ENCODE measurements at regions not wholly inside any gene's neighbourhood (a gene's known extent, or its start where the extent isn't known, plus 50 kb on each side); places are given as distances from the start of the nearest gene placed in this dataset.
A peak's percentile ranks its signal among the peaks of the same experiment; 100 is the strongest.

- TF ChIP-seq, protein P1, sequence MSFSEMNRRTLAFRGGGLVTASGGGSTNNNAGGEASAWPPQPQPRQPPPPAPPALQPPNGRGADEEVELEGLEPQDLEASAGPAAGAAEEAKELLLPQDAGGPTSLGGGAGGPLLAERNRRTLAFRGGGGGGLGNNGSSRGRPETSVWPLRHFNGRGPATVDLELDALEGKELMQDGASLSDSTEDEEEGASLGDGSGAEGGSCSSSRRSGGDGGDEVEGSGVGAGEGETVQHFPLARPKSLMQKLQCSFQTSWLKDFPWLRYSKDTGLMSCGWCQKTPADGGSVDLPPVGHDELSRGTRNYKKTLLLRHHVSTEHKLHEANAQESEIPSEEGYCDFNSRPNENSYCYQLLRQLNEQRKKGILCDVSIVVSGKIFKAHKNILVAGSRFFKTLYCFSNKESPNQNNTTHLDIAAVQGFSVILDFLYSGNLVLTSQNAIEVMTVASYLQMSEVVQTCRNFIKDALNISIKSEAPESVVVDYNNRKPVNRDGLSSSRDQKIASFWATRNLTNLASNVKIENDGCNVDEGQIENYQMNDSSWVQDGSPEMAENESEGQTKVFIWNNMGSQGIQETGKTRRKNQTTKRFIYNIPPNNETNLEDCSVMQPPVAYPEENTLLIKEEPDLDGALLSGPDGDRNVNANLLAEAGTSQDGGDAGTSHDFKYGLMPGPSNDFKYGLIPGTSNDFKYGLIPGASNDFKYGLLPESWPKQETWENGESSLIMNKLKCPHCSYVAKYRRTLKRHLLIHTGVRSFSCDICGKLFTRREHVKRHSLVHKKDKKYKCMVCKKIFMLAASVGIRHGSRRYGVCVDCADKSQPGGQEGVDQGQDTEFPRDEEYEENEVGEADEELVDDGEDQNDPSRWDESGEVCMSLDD (tag by site-specific recombination; IDR thresholded peaks at IDR 0.05) = no peak
- TF ChIP-seq, protein P2, sequence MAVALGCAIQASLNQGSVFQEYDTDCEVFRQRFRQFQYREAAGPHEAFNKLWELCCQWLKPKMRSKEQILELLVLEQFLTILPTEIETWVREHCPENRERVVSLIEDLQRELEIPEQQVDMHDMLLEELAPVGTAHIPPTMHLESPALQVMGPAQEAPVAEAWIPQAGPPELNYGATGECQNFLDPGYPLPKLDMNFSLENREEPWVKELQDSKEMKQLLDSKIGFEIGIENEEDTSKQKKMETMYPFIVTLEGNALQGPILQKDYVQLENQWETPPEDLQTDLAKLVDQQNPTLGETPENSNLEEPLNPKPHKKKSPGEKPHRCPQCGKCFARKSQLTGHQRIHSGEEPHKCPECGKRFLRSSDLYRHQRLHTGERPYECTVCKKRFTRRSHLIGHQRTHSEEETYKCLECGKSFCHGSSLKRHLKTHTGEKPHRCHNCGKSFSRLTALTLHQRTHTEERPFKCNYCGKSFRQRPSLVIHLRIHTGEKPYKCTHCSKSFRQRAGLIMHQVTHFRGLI (tag by site-specific recombination; IDR thresholded peaks at IDR 0.05) = no peak
- TF ChIP-seq ZNF488 (tag by site-specific recombination; IDR thresholded peaks at IDR 0.05) = no peak
- no peak for TF ChIP-seq ZSCAN30 (tag by site-specific recombination; IDR thresholded peaks at IDR 0.05)
Observed at GRCh38 chr12:66049538-66050282, 80.8 kb downstream of the LLPH start (continued).

DNA sequence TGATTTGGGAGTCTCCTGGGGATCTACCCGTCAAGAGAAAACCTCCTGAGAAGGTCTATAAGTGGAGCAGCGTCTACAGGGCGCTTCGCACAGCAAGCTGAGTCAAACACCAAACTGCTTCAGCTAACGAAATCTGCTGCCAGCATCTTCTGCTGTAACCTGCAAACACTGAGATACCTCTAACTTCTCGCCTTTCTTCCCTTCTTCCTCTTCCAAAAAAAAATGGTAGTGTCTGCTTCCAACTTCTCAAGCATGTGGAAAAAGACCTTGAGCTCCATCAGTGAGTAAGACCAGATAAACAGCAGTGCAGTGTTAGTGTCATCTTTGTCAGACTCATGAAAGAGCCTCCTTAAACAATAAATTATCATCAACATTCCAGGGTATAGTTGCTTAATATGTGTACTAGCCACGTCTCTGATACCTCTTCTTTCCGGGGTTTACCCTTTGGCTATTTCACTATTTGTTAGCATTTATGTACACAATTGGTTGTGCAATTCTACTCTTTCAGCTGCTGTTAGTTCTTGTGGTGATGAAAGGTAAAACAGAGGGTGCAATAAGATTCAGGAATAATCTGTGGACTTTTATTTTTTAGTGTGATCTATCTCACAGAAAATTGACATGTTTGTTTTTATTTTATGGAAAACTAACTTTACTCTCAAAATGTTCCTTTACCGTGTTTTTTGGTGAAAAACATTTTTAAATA lies 81.6 kb downstream of the LLPH start:
- Histone ChIP-seq H3K9me3 (ENCODE audit: control insufficient read depth, insufficient read depth, low read depth, low read length) (no peaks in the 10 kb centered on the region), H3K36me3 (ENCODE audit: control insufficient read depth in 2 of 2, insufficient read depth in 1 of 2, low read length in 2 of 2) (no peaks in the 10 kb centered on the region), H3K27ac (ENCODE audit: extremely low read depth, low read depth, low read length) (no peak overlapping the region), H3K4me3 (ENCODE audit: low read depth, low read length) (no peak overlapping the region), H3K4me1 (ENCODE audit: control insufficient read depth, insufficient read depth, low read length) (peaks cover 7% of the 10 kb centered on the region)
- POLR2A ChIA-PET = interaction anchor here (0.5 to 1.4 kb wide), 2 partner anchors 12 to 17 kb away, joined by 3 to 5 read pairs; no protein-coding TSS in a partner anchor
- peak; percentile 78; the same call in 1 of the 2 replicates for TF ChIP-seq ZNF677 (tag by site-specific recombination; IDR thresholded peaks at IDR 0.05)
- no peak for TF ChIP-seq ZNF747 (tag by site-specific recombination; IDR thresholded peaks at IDR 0.05)
- TF ChIP-seq ZNF792 (tag by site-specific recombination; IDR thresholded peaks at IDR 0.05) = no peak
- TF ChIP-seq ZNF830 (tag by site-specific recombination; IDR thresholded peaks at IDR 0.05; ENCODE audit: low read depth) = no peak
- TF ChIP-seq ZNF274 (IDR thresholded peaks at IDR 0.05; ENCODE audit: low read length) = no peak
- TF ChIP-seq ZNF274 (tag by site-specific recombination; IDR thresholded peaks at IDR 0.05; ENCODE audit: borderline replicate concordance) = no peak
- TF ChIP-seq ZNF146 (tag by site-specific recombination; IDR thresholded peaks at IDR 0.05) = no peak
- TF ChIP-seq ZEB2 (tag by site-specific recombination; IDR thresholded peaks at IDR 0.05) = no peak
- no peak for TF ChIP-seq ZNF214 (tag by site-specific recombination; IDR thresholded peaks at IDR 0.05; ENCODE audit: borderline replicate concordance)
- CTCF ChIA-PET = interaction anchor here (0.7 to 1.0 kb wide), 3 partner anchors 10 to 68 kb away, joined by 3 read pairs; no protein-coding TSS in a partner anchor

DNA sequence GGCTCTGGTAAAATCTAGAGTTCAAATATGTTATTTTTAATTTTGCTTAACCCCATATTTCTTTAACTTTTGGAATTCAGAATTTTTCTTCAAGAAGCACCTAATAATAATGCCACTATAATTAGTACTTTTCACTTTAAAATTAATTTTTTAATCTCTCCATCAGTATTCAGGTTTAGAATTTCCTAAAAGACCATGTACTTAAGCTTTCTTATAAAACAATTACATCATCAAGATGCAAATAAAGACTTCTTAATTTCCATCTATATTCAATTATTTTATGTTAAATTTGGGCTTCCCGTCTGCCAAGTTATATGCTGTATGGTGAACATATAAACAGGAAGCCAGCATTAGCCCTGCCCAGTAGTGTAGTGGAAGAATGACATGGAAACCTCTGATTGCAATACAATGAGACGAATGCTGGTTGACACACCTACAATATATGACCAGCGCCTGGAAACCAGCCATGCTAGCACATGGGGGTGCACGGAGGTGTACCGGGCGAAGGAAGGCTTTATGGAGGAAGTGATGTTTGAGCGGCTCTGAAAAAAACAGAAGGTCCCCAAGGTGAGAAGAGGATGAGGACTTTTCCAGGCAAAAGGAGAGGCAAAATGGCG lies 82.2 kb downstream of the LLPH start:
- CTCF ChIA-PET = interaction anchor here (0.5 to 1.0 kb wide), 2 partner anchors 11 to 109 kb away, joined by 3 read pairs; no protein-coding TSS in a partner anchor
- POLR2A ChIA-PET = no interaction called here

More for the DNA sequence above, 82.2 kb downstream of the LLPH start:
- TF ChIP-seq ZNF23 (tag by site-specific recombination; IDR thresholded peaks at IDR 0.05; ENCODE audit: borderline replicate concordance) (no peak), ATF2 (tag by site-specific recombination; IDR thresholded peaks at IDR 0.05; ENCODE audit: low read depth) (peak; percentile 50; the same call in 1 of the 2 replicates)
- no peak overlapping the region for H3K4me3 ChIP-seq (ENCODE audit: low read depth, low read length)
- no peaks in the 10 kb centered on the region for H3K36me3 ChIP-seq (ENCODE audit: control insufficient read depth in 2 of 2, insufficient read depth in 1 of 2, low read length in 2 of 2)
- no peak overlapping the region for H3K27ac ChIP-seq (ENCODE audit: extremely low read depth, low read depth, low read length)
- peaks cover 7% of the 10 kb centered on the region for H3K4me1 ChIP-seq (ENCODE audit: control insufficient read depth, insufficient read depth, low read length)
- H3K9me3 ChIP-seq (ENCODE audit: control insufficient read depth, insufficient read depth, low read depth, low read length) = no peaks in the 10 kb centered on the region
